GM19328 (cell line): ENCODE measurements at regions not wholly inside any gene's neighbourhood (a gene's known extent, or its start where the extent isn't known, plus 50 kb on each side); places are given as distances from the start of the nearest gene placed in this dataset.
A peak's percentile ranks its signal among the peaks of the same experiment; 100 is the strongest.

ENCODE experiments used
- ATAC-seq: cut with Tn5 transposase; IDR thresholded peaks from one replicate; pipeline ENCODE4 v1.9.1; 2021; ENCODE audit warnings: mild to moderate bottlenecking, moderate library complexity; ENCODE audit not compliant: unreplicated experiment

DNA sequence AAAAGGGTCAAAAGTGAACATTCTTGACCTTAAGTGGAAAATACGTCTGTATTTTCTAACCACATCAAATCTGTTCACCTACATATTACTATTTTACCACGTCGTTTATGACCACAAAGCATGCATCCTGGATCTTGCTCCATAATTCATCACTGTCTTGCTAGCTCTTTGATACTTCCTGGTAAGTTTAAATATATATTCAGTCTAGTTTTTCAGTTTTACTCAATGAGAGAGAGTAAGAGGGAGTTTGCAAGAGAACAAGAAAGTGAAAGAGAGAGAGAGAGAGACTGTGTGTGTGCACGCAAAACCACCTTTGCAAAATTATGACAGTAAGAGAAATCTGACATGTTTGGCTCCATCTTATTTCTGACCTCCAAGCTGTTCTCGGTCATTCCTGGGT is 173.7 kb upstream of the GALNTL6 start:
- peak; percentile 84 for ATAC-seq

DNA sequence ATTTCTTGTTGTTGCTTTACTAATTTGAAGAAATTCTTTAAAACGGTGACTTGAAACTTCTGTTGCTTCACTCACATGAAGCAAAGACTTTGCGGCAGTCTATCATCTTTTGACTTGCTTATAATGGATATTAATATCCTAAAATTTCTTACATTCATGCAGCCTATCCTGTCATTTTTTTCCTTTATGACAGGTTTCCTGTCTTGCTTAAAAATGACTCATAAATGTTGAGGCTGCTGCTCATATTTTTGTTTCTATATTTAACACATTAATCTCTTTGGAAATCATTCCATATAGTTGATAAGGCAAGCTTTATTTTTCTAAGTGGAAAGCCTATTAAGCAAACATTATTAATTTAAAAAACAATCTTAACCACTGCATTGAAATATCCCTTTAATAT is 176.6 kb upstream of the GALNTL6 start:
- no peak for ATAC-seq

DNA sequence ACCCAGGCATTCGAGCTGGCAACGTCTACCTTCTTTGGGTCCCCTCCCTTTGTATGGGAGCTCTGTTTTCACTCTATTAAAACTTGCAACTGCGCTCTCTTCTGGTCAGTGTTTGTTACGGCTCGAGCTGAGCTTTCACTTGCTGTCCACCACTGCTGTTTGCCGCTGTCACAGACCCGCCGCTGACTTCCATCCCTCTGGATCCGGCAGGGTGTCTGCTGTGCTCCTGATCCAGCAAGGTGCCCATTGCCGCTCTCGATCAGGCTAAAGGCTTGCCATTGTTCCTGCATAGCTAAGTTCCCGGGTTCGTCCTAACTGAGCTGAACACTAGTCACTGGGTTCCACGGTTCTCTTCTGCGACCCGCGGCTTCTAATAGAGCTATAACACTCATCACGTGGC is 183.5 kb upstream of the GALNTL6 start:
- no peak for ATAC-seq

- ATAC-seq: peak; percentile 94
These were observed 184.0 kb upstream of the GALNTL6 start for GRCh38 chr4:171629182-171629581.

- no peak for ATAC-seq
These were observed 186.7 kb upstream of the GALNTL6 start for GRCh38 chr4:171626554-171626953.

DNA sequence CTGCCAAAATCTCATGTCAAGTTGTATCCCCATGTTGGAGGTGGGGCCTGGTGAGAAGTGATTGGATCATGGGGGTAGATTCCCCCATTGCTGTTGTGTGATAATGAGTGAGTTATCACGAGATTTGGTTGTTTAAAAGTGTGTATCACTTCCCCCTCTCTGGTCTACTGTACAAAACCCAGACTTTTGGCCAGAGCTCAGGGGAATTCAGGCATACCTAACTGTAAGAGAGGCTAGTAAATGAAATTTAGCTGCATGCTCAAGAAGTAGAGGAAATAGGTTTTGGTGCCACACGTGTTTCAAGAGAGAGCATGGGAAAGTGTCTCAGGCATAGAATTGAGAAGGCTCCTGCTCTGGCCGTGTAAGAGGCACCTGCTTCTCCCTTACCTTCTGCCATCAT is 190.5 kb upstream of the GALNTL6 start:
- ATAC-seq: no peak

GRCh38 chr4:171621646-171622045 is 191.6 kb upstream of the GALNTL6 start:
- no peak for ATAC-seq

GRCh38 chr4:171612907-171613306 is 200.3 kb upstream of the GALNTL6 start:
- no peak for ATAC-seq

DNA sequence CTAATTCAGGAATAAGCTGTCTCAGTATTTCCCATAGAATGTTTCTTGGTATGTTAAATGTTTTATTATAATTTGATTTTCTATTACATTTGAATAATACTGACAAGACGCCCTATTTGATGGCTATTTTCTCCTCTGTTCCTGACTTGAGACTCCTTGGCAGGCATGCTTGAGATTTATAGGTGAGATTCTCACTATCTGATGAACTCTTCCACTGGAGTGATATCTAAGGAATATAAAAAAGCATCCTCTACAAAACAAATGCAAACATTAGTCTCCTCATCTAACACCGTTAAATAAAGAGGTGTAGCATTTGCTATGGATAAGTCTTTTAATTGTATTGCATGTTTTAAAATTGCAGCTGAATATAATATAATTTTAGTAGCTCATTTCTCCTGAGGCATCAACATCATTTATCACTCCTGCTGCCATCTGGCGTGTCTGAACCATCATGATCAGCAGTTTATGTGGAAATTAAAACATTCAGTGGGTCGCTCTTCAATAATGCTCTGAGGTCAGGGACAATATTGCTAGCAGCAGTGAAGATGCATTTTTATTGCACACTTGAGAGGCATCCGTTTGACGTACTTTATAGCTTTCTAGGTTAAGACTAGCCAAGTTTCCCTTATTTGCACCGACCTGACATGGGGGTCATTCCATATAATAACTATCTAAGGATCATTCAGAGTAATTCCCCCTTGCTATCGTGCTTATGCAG is 210.4 kb upstream of the GALNTL6 start:
- no peak for ATAC-seq

DNA sequence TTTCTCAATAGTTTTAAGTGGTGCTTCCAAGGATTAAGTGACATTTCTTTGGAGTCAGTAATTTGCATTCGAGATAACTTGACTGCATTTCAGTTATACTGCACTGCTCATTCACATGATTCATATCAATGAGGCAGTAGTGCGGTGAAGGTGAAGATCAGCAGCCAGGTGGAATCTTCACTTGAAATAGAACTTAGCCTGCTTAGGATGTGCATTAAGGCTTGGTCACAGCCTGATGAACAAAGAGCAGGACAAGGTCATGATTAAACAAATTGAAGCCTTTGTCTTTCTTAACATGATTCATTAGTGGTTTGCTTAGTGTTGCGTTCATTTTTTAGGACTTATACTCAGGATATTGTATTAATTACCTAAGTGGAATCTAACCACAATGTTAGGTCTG is 212.1 kb upstream of the GALNTL6 start:
- ATAC-seq: no peak

- no peak for ATAC-seq
These were observed 213.6 kb upstream of the GALNTL6 start for GRCh38 chr4:171599628-171600027.

DNA sequence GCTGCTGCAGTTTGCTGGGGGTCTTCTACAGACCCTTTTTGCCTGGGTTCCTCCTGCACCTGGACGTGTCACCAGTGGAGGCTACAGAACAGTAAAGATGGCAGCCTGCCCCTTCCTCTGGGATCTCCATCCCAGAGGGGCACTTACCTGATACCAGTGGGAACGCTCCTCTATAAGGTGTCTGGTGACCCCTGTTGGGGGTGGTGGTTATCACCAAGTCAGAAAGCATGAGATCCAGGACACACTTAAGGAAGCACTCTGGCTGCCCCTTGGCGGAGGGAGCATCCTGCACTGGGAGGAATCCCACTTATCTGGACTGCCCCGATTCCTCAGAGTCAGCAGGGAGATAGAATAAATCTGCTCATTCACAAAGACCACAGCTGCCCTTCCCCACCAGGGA is 218.9 kb upstream of the GALNTL6 start:
- no peak for ATAC-seq

DNA sequence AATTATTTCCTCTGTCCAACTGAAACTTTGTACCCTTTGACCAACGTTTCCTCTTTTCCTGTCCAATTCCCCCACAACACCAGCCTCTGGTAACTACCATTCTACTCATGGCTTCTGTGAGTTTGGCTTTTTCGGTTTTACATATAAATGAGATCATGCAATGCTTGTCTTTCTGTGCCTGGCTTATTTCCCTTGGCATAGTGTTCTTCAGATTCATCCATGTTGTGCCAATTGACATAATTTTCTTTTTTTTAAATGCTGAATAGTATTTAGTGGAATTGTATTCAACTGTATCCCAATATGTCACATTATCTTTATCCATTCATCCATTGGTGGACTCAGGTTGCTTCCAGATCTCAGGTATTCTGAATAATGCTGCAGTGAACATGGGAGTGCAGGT is 222.5 kb upstream of the GALNTL6 start:
- ATAC-seq: no peak

DNA sequence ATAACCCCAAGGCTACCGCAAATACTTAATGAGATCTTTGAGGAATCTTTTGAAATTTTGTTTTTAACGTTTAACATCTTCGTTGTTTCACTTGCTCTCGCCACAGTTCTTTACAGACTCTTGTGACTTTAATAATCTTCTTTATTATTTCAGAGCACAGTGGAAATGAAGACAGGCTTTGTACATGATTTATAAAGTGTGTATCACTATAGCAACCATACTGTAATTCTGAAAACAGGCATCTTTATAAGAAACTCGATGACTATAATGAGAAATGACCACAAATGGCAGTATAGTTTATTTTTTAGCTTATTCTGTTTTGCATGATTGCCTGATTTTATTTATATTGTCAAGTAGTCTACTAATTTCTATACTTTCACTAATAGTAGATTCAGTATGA is 224.4 kb upstream of the GALNTL6 start:
- no peak for ATAC-seq

DNA sequence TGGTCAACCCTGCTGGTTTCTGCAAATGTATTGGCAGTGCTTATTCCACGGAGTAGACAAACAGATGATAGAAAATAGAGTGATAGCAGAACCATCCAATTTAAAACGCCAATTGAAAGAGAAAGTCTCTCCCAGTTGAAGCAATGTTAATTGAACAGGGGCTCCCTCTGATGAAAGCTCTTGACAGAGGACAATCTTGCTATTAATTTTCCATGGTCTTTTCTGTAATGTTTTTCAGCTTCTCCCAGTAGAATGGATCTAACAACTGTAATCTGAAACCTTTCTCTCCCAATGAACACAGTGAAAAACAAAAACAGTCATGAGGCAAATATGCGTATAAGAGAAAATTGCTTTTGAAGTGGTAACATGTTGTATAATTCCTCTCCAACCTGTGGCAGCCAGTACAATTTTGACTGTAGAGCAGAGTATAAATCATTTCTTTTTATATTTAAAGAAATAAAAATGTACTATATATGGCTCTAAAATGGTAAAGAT is 225.1 kb upstream of the GALNTL6 start:
- no peak for ATAC-seq

GRCh38 chr4:171583790-171584189 is 229.4 kb upstream of the GALNTL6 start:
- ATAC-seq: no peak

DNA sequence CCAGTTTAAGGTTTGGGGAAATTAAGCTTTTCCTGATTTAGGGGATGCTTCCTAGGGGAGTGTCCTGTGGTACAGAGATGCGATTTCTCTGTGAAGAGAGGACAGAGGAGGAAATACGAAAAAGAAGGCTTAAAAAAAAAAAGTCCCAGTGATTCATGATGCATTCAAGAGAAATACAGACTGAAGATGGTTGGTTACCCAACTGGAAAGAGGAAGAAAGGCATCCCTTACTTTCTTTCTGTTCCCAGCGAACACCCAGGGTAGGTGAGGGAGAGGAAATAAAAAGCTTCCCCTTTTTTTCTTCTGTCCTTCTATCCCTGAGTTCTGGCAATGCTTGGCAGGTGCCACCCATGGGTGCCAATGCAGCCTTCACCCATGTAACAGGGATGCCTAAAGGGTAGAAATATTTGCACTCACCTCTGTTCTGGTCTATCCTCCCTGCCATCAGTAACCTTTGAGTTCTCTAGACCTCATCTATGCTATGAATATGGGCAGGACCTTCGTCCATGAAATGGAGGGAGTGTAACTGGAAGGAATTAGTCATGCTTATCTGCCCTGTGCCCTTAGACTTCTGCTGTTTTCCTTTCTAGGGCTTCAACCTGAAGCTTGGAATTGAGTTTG is 230.1 kb upstream of the GALNTL6 start:
- no peak for ATAC-seq

GRCh38 chr4:171573181-171573580 is 240.0 kb upstream of the GALNTL6 start:
- no peak for ATAC-seq

GRCh38 chr4:171565130-171565788 is 247.9 kb upstream of the GALNTL6 start:
- peak; percentile 76 for ATAC-seq

- peak; percentile 50 for ATAC-seq
These were observed 251.8 kb upstream of the GALNTL6 start for GRCh38 chr4:171561419-171561818.

DNA sequence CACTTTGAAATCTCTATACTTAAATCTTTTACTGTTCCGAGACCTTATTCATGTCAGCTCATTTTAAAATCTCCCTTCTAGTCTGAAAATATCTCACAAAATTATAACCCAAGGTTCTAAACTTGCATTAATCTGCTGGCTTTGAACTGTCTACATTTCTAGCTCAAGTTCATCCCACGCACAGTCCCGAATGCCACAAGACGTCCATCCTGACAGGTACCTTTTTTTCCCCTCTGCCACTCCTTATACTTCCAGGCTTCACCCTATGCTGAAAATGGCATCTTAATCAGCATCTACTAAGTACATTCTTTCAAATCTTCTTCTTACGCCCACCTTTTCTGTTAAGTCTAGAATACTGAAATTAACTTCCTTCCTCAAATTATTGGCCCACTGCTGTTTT is 259.2 kb upstream of the GALNTL6 start:
- no peak for ATAC-seq

DNA sequence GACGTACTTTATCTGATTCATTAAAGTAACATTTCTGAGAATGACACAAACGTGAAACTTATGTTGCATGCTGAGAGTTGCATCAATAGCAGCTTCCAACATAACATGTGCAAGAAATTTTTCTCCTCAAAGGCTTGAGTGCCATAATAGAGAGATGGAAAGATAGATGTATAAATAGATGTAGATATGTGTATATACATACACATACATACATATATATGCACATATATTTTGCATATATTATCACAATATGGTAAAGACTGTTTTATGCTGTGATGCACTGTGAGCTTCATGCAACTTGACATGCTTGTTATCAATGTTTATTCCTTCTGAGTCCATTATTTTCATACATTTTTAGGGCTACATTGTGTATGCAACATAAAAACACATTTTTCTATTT is 270.6 kb upstream of the GALNTL6 start:
- ATAC-seq: no peak
